ENCODE measurements at regions not wholly inside any gene's neighbourhood (a gene's known extent, or its start where the extent isn't known, plus 50 kb on each side); places are given as distances from the start of the nearest gene placed in this dataset.

DNA sequence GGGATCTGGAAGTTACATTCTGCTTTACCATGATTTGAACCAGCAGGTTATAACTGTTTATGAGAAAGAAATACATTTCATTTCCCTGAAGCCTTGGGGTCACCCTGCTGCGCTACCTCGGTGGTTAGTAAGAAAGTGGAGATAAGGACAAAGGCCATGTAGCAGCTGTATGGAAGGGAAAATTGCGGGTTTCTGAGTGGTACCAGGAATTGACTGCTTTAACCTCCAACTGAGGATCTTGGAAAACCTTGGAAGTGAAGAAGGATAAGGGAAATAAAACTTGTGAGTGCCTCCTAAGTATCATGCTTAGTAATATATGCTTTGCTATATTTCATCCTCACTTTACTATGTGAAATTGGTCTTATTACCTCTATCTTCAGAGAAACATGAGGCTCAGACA, 76.1 kb upstream of the GAP43 start:
- TF ChIP-seq, protein P1, sequence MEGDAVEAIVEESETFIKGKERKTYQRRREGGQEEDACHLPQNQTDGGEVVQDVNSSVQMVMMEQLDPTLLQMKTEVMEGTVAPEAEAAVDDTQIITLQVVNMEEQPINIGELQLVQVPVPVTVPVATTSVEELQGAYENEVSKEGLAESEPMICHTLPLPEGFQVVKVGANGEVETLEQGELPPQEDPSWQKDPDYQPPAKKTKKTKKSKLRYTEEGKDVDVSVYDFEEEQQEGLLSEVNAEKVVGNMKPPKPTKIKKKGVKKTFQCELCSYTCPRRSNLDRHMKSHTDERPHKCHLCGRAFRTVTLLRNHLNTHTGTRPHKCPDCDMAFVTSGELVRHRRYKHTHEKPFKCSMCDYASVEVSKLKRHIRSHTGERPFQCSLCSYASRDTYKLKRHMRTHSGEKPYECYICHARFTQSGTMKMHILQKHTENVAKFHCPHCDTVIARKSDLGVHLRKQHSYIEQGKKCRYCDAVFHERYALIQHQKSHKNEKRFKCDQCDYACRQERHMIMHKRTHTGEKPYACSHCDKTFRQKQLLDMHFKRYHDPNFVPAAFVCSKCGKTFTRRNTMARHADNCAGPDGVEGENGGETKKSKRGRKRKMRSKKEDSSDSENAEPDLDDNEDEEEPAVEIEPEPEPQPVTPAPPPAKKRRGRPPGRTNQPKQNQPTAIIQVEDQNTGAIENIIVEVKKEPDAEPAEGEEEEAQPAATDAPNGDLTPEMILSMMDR (IDR thresholded peaks at IDR 0.05; ENCODE audit: low read depth, low read length), result no peak
- TF ChIP-seq POLR2A (IDR thresholded peaks at IDR 0.05; ENCODE audit: extremely low read depth, insufficient read length), result no peak
